ENCODE measurements at regions not wholly inside any gene's neighbourhood (a gene's known extent, or its start where the extent isn't known, plus 50 kb on each side); places are given as distances from the start of the nearest gene placed in this dataset.

- H3K4me2 ChIP-seq (ENCODE audit: low read length), result no peak overlapping the region
- BruUV-seq (replicated peaks), result no TSS peak
- no peak overlapping the region for H2AFZ ChIP-seq (ENCODE audit: low read length)
- ChIA-PET POLR2A (interaction anchor here (0.6 to 0.7 kb wide), 2 partner anchors 42 to 1769 kb away, joined by 3 to 4 read pairs; no protein-coding TSS in a partner anchor), CTCF (ENCODE audit: unreplicated experiment) (no interaction called here)
- TF ChIP-seq EZH2phosphoT487 (IDR thresholded peaks at IDR 0.05; ENCODE audit: borderline replicate concordance, low read depth, low read length) (no peak), CTCF (conservative IDR thresholded peaks at IDR 0.05; ENCODE audit: low read length) (no peak)
- no peaks in the 10 kb centered on the region for H3K4me1 ChIP-seq (ENCODE audit: insufficient read depth, low read length, poor library complexity, severe bottlenecking)
- no peak overlapping the region for H3K27ac ChIP-seq (ENCODE audit: low read depth, low read length, poor library complexity, severe bottlenecking)
- no peaks in the 10 kb centered on the region for H3K9me3 ChIP-seq (ENCODE audit: low read length)
- H4K20me1 ChIP-seq (ENCODE audit: insufficient read depth, low read length), result no peaks in the 10 kb centered on the region
- H3K4me3 ChIP-seq (ENCODE audit: low read depth, low read length, poor library complexity, severe bottlenecking), result no peak overlapping the region
- no peaks in the 10 kb centered on the region for H3K79me2 ChIP-seq (ENCODE audit: insufficient read depth, low read depth, low read length)
- no peak for DNase-seq (ENCODE audit: low spot score)
- H3K9me2 ChIP-seq (ENCODE audit: insufficient read depth, low read length), result no peaks in the 10 kb centered on the region
- intact Hi-C loops (cut with micrococcal nuclease; ENCODE audit: unreplicated experiment), result no loop called here
- H3K36me3 ChIP-seq (ENCODE audit: insufficient read depth, low read length), result no peaks in the 10 kb centered on the region
These were observed 115.1 kb upstream of the RET start for GRCh38 chr10:42961796-42962109.

DNA sequence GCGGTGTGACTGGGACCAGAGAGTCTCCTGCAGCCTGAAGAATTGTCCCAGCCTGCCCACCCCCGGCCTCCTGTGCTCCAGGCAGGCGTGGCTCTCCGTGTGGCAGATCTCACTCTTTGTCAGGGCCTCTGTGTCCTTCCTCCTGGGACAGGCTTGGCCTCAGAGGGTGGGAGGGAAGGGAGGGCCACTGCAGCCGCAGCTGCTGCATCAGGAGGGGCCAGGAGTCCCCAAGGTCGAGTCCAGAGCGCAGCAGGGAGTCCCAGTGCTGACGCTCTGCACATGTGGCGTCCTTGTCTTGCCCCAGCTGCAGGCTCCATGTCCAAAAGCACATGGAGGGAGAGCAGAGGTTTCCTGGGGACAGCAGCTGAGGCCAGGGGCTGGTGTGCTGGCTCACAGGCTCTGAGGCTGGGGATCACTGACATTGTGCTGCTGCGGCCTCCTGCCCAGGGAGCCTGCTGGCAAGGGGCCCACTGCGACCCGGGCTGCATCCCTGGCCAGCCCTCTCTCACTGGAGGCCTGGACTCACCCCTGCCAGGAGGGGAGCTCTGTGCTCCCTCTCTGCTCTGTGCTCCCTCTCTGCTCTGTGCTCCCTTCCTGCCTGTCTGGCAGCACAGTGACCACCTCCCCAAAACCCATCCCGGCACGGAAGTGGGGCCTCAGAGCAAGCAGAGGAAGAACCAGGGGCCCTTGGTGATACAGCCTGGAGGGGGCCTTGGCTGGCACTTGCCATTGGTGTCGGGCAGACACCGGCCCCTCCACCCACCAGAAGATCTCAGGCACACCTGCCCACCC lies 114.6 kb upstream of the RET start:
- ChIA-PET CTCF (ENCODE audit: unreplicated experiment) (no interaction called here), POLR2A (interaction anchor here (0.6 kb wide), 1 partner anchor 1768 kb away, joined by 4 read pairs; no protein-coding TSS in a partner anchor)
- Histone ChIP-seq H2AFZ (ENCODE audit: low read length) (no peak overlapping the region), H3K9me2 (ENCODE audit: insufficient read depth, low read length) (no peaks in the 10 kb centered on the region), H4K20me1 (ENCODE audit: insufficient read depth, low read length) (no peaks in the 10 kb centered on the region), H3K4me3 (ENCODE audit: low read depth, low read length, poor library complexity, severe bottlenecking) (no peak overlapping the region), H3K79me2 (ENCODE audit: insufficient read depth, low read depth, low read length) (no peaks in the 10 kb centered on the region), H3K36me3 (ENCODE audit: insufficient read depth, low read length) (no peaks in the 10 kb centered on the region), H3K4me2 (ENCODE audit: low read length) (no peak overlapping the region), H3K27ac (ENCODE audit: low read depth, low read length, poor library complexity, severe bottlenecking) (no peak overlapping the region), H3K4me1 (ENCODE audit: insufficient read depth, low read length, poor library complexity, severe bottlenecking) (no peaks in the 10 kb centered on the region), H3K9me3 (ENCODE audit: low read length) (no peaks in the 10 kb centered on the region)
- no peak for TF ChIP-seq EZH2phosphoT487 (IDR thresholded peaks at IDR 0.05; ENCODE audit: borderline replicate concordance, low read depth, low read length)
- no peak for TF ChIP-seq CTCF (conservative IDR thresholded peaks at IDR 0.05; ENCODE audit: low read length)
- DNase-seq (ENCODE audit: low spot score), result no peak
- intact Hi-C loops (cut with micrococcal nuclease; ENCODE audit: unreplicated experiment), result no loop called here
- BruUV-seq (replicated peaks), result no TSS peak

- H3K9me3 ChIP-seq (ENCODE audit: low read length), result no peaks in the 10 kb centered on the region
- H3K4me3 ChIP-seq (ENCODE audit: low read depth, low read length, poor library complexity, severe bottlenecking), result no peak overlapping the region
- no peak for DNase-seq (ENCODE audit: low spot score)
- POLR2A ChIA-PET, result no interaction called here
- no peak overlapping the region for H2AFZ ChIP-seq (ENCODE audit: low read length)
- no TSS peak for BruUV-seq (replicated peaks)
- no peak overlapping the region for H3K27ac ChIP-seq (ENCODE audit: low read depth, low read length, poor library complexity, severe bottlenecking)
- no peaks in the 10 kb centered on the region for H3K79me2 ChIP-seq (ENCODE audit: insufficient read depth, low read depth, low read length)
- H3K4me2 ChIP-seq (ENCODE audit: low read length), result no peak overlapping the region
- CTCF ChIA-PET (ENCODE audit: unreplicated experiment), result no interaction called here
- H4K20me1 ChIP-seq (ENCODE audit: insufficient read depth, low read length), result no peaks in the 10 kb centered on the region
- no peak for TF ChIP-seq EZH2phosphoT487 (IDR thresholded peaks at IDR 0.05; ENCODE audit: borderline replicate concordance, low read depth, low read length)
- no peak for TF ChIP-seq CTCF (conservative IDR thresholded peaks at IDR 0.05; ENCODE audit: low read length)
- intact Hi-C loops (cut with micrococcal nuclease; ENCODE audit: unreplicated experiment), result no loop called here
- no peaks in the 10 kb centered on the region for H3K9me2 ChIP-seq (ENCODE audit: insufficient read depth, low read length)
- no peaks in the 10 kb centered on the region for H3K4me1 ChIP-seq (ENCODE audit: insufficient read depth, low read length, poor library complexity, severe bottlenecking)
- H3K36me3 ChIP-seq (ENCODE audit: insufficient read depth, low read length), result no peaks in the 10 kb centered on the region
These were observed 114.0 kb upstream of the RET start for GRCh38 chr10:42962902-42963231.

Measured in OCI-LY7 (cell line).